Thyroid gland (tissue), 4 donors: ENCODE measurements at regions not wholly inside any gene's neighbourhood (a gene's known extent, or its start where the extent isn't known, plus 50 kb on each side); places are given as distances from the start of the nearest gene placed in this dataset.

Source experiments
- POLR2A ChIP-seq, 2 donors: fragments of 450-650 bp; IDR thresholded peaks; one replicate each; pipeline ENCODE4 v1.6.1; 2017; ENCODE audit warnings: antibody characterized with exemption in 2 of 2, mild to moderate bottlenecking in 2 of 2, moderate library complexity in 1 of 2
- TF ChIP-seq, protein P1 (sequence below), 6 experiments: fragments of 200-600 bp in 3 of 6; fragments of 450-650 bp in 3 of 6; sonication (generic) in 3 of 6; IDR thresholded peaks; one replicate each; pipeline ENCODE4 v1.5.1; 2016 to 2019; ENCODE audit warnings: antibody characterized with exemption in 6 of 6, mild to moderate bottlenecking in 2 of 6, inconsistent platforms in 1 of 6, moderate library complexity in 1 of 6

DNA sequence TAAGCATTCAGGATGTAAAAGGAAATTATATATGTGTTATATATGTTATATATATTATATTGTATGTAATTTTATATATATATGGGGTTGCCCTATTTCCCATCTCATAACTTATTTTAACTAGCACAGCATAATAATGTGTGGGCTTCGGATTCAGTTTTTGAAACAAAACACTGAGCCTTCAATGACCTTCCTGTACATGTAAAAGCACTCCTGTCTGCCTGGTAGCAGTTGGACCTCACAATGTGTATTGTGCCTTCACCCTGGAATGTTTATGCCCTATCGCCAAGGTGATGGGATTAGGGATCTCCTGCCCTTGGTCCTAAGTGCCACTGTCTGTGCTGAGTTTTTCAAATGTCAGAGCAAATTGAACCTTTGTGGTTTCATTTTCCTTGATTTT is 968.8 kb downstream of the TUBA3C start:
- TF ChIP-seq, protein P1, sequence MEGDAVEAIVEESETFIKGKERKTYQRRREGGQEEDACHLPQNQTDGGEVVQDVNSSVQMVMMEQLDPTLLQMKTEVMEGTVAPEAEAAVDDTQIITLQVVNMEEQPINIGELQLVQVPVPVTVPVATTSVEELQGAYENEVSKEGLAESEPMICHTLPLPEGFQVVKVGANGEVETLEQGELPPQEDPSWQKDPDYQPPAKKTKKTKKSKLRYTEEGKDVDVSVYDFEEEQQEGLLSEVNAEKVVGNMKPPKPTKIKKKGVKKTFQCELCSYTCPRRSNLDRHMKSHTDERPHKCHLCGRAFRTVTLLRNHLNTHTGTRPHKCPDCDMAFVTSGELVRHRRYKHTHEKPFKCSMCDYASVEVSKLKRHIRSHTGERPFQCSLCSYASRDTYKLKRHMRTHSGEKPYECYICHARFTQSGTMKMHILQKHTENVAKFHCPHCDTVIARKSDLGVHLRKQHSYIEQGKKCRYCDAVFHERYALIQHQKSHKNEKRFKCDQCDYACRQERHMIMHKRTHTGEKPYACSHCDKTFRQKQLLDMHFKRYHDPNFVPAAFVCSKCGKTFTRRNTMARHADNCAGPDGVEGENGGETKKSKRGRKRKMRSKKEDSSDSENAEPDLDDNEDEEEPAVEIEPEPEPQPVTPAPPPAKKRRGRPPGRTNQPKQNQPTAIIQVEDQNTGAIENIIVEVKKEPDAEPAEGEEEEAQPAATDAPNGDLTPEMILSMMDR (IDR thresholded peaks at IDR 0.05) = no peak
- no peak for TF ChIP-seq POLR2A (IDR thresholded peaks at IDR 0.05)
